Fibroblast of skin of left quadriceps (primary cell): ENCODE measurements at regions not wholly inside any gene's neighbourhood (a gene's known extent, or its start where the extent isn't known, plus 50 kb on each side); places are given as distances from the start of the nearest gene placed in this dataset.

ENCODE experiments used
- DNase-seq, 2 experiments: peaks; one replicate each; pipeline ENCODE4 v3.0.0-alpha.2; 2013; ENCODE audit warnings: low read depth in 2 of 2

- no peak for DNase-seq
Measured at GRCh38 chr4:41389356-41389755, 132.6 kb downstream of the UCHL1 start.

DNA sequence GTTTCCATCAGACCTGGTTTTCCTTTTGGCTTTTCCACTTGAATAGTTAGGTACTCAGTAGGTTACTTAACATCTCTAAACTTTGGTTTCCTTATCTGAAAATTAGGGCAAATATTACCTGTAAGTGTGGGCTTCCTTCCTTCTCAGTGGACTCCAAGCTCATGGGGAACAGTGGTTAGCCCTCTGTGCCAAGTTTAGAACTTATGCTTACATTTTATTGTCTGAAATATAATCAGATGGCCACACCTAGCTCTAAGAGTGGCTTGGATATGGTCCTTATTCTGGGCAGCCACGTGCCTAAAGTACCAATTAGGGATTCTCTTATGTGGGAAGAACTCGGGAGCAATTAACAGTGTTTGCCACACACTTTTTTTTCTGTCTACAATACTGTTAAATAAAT, 133.9 kb downstream of the UCHL1 start:
- DNase-seq = no peak

- no peak for DNase-seq
Measured at GRCh38 chr4:41391271-41391670, 134.5 kb downstream of the UCHL1 start.

DNA sequence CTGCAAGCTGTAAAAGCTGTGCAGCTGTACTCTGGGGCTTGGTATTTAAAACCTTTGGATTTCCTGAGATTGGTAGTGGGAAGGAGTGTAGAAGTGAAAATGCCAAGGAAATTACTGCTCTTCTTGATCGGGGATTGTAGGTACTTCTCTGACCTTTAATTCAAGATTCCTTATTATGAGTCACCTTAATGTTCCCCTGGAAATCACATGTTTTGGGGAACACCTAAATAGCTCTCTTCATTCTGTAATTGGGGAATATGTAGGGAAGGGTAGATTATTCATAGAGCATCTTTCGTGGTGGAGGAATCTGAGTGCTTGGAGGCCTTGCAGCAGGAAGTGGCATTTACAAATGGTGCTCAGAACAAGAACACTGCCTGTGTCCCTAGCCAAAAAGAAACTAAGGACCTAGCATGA, 137.8 kb downstream of the UCHL1 start:
- no peak for DNase-seq

GRCh38 chr4:41396214-41396613, 139.5 kb downstream of the UCHL1 start:
- no peak for DNase-seq

DNA sequence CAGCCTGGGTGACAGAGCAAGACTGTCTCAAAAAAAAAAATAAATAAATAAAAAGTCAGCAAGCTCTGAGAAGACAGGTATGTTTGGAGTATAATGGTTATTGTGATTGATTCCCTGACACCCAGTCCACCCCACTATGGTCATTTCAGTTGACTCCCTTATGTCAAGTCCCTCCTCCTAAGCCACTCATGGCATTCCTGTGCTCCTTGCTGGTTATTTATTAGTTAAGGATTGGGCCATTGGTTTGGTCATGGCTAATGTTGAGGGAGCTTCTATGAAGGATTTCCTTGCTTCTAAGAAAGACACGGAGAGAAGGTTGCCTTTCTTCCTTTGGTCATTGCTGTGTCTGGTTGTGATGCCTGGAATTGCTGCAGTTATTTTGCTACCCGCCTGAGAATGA, 140.1 kb downstream of the UCHL1 start:
- DNase-seq = no peak

DNA sequence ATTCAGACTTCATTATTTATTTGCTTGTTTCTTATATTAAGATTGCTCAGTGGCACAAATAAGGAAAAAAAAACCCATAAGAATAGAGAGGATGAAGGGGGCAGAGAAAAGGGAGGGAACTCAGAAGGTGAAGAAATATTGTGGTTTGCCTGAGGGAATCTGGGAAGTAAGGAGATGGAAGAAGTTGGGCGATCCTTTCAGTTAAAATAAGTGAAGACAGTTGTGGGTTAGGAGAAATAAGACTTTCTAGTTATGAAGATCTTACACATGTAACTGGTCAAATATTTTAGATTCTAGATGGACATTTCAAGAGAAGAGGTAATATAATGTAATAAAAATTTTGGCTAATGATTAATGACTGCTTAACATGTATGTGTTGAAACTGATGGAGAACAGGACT, 138.7 kb upstream of the LIMCH1 start:
- peak; percentile 46 to 52 for DNase-seq

GRCh38 chr4:41400296-41400695, 137.7 kb upstream of the LIMCH1 start:
- peak in 1 of 2 experiments; percentile 20 for DNase-seq

DNA sequence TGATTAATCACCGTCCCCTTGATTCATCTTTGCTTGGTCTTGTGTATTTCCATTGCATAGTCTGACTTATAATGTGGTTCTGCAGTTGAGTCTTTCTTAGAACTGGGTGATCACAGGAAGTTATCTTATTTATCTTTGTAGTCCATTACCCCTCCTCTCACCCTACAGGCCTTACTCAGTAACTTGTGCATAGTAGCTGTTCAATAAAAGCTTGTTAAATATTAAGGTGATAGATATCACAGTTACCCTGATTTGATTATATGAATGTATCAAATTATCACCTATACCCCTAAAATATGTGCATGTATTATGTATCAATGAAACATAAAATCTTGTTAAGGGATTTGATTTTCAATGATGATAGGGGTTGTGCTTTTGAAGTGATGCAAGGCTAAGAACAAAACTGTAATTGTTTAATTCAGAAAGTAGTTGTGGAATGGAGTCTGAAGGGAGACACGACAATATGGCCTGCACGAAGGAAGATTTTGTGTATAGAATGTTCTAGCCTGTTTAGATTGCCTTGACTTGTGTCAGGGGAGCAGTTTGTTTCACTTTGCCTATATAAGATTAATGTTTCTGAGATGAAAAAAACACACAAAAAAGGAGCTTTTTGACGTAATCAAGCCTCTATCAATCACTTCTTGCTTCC, 132.4 kb upstream of the LIMCH1 start:
- DNase-seq = no peak

DNA sequence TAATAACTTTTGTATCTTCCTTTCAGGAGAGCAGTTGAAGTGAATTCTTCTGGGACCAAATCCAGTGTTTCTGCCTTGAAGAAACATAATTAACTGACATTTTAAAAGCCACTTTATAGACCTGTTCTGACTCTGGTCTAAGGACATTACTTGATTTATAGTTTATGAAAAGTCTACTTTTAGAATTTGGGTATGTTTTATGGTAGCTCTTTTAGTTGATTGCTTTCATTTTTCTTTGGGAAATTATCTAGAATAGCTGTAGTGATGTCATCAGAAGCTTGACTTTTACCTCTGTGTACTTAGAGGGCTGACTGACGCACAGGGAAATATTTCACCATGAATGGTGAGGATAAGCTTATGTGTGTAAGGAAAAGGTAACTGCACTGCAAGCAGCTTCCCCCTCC, 131.8 kb upstream of the LIMCH1 start:
- no peak for DNase-seq

DNA sequence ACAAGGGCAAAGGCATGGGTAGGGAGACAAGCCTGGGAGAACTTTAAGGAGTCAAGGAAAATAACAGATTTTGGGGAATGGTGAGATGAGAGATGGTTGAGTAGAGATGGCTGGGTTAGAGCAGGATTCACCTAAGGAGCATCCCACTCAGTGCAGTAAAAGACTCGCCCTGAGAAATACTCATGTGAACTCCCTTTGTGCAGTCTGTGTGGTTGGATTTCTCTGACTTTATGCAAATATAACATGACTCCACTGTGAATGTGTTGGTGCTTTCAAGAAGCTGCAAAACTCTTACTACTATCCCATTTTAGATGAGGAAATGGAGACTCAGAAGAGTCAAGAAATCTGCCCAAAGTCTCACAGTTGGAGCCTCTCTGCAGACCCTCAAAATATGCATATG, 129.8 kb upstream of the LIMCH1 start:
- DNase-seq = no peak

GRCh38 chr4:41408859-41409593, 128.9 kb upstream of the LIMCH1 start:
- DNase-seq = no peak

DNA sequence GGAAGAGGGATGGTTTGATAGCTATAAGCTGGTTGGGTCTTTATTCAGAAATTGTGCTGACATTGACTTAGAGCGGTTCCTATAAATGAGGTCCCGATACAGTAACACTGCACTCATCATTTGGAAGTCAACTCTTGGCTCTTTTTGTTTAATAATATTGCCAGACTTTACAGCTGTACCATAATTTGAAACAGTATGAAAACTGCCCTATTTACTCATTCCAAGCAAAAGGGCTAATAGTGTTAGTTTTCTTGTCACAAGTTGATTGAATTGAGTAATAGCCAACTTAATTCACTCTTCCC, 128.4 kb upstream of the LIMCH1 start:
- DNase-seq = no peak

DNA sequence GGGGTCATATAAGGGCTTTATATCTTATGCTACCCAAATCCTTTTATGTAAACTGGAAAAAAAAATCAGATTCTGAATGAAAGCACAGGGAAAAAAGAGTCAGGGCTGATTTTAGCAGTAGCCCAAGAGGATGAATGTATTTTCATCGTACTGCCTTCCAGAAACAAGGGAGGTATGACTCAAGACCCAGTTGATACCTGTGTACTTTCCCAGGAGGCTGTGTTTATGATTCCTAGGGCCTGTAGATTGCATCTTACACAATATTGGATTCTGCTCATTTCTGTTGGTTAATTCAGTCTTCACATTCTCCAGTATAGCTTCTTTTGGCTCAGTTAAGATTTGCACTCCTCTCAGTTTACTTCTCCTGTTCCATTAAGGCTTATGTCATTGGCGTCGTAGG, 127.9 kb upstream of the LIMCH1 start:
- DNase-seq = no peak

DNA sequence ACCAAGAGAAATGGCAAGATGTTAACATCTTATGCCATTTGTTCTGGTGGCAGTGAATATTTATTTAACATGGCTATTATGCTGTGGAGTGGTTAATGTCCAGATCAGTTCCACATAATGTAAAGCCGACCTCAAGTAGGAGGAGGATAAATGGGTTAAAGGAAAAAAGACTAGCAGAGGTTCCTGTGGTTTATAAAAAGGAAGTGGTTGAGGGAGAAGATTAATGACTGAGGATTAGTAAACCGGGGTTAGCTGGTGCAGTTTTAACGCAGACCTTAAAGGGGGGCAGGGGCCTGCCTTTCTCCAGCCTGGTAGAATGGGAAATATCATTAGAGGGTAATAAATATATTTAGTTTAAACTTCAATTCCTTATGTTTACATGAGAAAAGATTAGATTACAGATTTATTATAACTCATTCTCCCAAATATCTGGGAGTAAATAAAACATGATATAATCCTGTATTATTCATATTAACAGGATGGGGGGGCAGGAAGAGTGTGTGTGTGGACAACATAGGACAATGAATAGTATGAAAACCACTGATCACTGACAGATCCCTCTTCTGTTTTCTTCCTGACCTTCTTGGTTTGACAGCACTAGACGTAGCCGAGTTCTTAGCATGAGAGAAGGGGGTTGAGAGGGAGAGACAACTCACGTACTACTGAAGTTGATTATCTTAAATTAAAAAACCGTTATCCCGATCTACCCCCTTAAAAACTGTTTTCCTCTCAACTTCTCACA, 124.1 kb upstream of the LIMCH1 start:
- peak; percentile 20 to 26 for DNase-seq

DNA sequence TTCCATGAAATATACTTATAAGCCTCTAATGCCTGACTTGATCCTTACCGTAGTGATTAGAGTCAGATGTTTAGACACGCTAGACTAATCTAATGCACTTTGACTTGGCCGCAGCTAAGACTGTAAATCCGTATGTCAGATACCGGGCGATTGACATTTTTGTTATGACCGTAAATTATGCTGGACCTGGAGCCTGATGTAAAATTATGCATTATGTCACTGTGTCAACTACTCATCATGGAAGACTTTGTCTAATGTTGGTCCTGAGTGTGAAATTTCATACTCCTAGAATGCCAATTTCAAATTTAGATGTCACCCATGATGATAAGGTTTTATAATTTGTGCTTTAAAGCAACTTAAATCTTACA, 123.6 kb upstream of the LIMCH1 start:
- DNase-seq = no peak

GRCh38 chr4:41418444-41418843, 119.5 kb upstream of the LIMCH1 start:
- DNase-seq = peak; percentile 34 to 35

DNA sequence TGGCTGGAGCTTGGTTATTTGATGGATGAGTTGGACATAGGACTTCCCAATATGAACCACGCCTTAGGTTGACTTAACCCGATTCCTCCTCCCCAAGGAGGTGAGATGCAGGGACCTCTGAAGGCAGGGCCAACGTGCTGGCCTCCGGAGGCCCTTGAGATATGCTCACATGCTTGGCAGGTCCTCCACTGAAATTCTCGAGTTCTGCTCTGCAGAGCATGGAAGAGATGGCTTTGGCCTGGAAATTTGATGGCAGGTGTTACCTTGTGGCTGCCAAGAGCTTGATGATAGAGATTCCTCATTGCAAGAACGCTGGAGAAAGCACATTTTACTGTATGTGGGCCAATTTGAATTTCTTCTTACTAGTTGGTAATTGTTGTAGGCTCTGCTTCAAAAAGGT, 117.4 kb upstream of the LIMCH1 start:
- DNase-seq = no peak

DNA sequence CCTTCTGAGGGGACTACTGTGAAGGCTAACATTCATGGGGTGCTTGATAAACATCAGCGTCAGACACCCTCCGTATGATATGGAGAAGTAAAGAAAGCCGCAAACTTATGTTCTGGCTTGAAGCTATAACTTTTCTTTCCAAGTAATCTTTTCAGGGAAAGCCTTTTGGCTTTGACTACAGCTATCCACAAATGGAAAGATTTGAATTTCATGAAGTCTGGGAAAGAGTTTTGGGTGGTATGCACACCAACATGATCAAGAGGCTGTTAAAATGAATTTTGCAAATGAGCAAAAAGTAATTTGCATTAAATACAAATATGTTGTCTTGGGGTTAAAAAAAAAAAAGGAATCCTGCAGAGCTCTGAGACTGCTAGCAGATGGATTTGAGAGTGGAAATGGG, 114.8 kb upstream of the LIMCH1 start:
- no peak for DNase-seq

- DNase-seq = no peak
Measured at GRCh38 chr4:41424522-41424921, 113.4 kb upstream of the LIMCH1 start.

GRCh38 chr4:41425650-41426049, 112.3 kb upstream of the LIMCH1 start:
- no peak for DNase-seq

DNA sequence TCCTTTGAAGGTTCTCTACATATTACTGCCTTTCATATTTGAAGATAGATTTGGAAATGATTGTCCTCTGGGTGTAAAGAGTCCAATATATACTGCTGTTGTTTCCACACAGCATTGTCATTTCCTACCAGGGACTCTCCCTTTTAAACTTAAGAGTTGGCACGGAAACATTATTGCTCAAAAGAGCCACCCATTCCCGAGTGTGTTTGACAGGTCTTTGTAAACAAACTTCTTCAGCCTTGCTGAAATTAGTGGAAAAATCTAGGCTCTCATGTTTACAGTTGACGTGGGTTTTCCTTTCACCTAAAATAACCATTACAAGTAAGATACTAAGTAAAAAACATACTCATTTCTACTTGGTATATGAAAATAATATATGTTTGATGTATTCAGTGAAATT, 111.4 kb upstream of the LIMCH1 start:
- DNase-seq = no peak

- no peak for DNase-seq
Measured at GRCh38 chr4:41427306-41427882, 110.6 kb upstream of the LIMCH1 start.
